Peyer's patch (tissue), 4 donors: ENCODE measurements at regions not wholly inside any gene's neighbourhood (a gene's known extent, or its start where the extent isn't known, plus 50 kb on each side); places are given as distances from the start of the nearest gene placed in this dataset.

ENCODE experiments used
- POLR2A ChIP-seq, 2 donors: fragments of 450-650 bp; IDR thresholded peaks; one replicate each; pipeline ENCODE4 v1.5.1; 2017; ENCODE audit warnings: antibody characterized with exemption in 2 of 2, mild to moderate bottlenecking in 2 of 2, moderate library complexity in 2 of 2
- TF ChIP-seq, protein P1 (sequence below), 6 experiments: fragments of 450-650 bp in 4 of 6; fragments of 200-600 bp in 2 of 6; sonication (generic) in 1 of 6; IDR thresholded peaks; one replicate each; pipeline ENCODE4 v1.5.1; 2017 to 2019; ENCODE audit warnings: antibody characterized with exemption in 6 of 6, mild to moderate bottlenecking in 3 of 6, moderate library complexity in 1 of 6

DNA sequence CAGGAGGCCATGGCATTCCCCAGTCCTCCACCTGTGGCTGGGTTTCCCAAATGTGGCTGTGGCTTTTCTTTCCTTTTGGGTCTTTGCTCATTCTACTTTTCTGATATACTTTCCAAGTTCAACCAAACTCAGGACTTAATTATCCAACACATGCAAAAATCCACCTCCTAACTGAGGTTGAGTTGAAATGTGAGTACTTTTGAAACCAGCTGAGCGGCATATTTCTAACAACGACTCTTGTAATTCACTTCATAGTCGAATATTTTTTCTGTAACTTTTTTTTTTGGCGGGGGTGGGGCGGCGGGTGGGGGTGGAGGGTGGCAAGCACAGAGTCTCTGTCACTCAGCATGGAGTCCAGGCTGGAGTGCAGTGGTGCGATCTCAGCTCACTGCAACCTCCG, 165.2 kb upstream of the PITRM1 start:
- TF ChIP-seq POLR2A (IDR thresholded peaks at IDR 0.05) = no peak
- TF ChIP-seq, protein P1, sequence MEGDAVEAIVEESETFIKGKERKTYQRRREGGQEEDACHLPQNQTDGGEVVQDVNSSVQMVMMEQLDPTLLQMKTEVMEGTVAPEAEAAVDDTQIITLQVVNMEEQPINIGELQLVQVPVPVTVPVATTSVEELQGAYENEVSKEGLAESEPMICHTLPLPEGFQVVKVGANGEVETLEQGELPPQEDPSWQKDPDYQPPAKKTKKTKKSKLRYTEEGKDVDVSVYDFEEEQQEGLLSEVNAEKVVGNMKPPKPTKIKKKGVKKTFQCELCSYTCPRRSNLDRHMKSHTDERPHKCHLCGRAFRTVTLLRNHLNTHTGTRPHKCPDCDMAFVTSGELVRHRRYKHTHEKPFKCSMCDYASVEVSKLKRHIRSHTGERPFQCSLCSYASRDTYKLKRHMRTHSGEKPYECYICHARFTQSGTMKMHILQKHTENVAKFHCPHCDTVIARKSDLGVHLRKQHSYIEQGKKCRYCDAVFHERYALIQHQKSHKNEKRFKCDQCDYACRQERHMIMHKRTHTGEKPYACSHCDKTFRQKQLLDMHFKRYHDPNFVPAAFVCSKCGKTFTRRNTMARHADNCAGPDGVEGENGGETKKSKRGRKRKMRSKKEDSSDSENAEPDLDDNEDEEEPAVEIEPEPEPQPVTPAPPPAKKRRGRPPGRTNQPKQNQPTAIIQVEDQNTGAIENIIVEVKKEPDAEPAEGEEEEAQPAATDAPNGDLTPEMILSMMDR (IDR thresholded peaks at IDR 0.05) = no peak
